Tibial nerve (tissue), 4 donors: ENCODE measurements at regions not wholly inside any gene's neighbourhood (a gene's known extent, or its start where the extent isn't known, plus 50 kb on each side); places are given as distances from the start of the nearest gene placed in this dataset.

Source experiments
- DNase-seq, 2 donors: peaks; one replicate each; pipeline ENCODE4 v3.0.0-alpha.2; 2019; ENCODE audit warnings: low spot score in 2 of 2
- H3K27ac ChIP-seq, 4 donors: fragments of 200-600 bp; sonication (generic) in 3 of 4; one replicate each; pipeline ENCODE4 v1.5.1; 2017 to 2019; ENCODE audit warnings: mild to moderate bottlenecking in 1 of 4
- H3K27me3 ChIP-seq, 2 donors: fragments of 200-600 bp; sonication (generic) in 1 of 2; one replicate each; pipeline versions ENCODE4 v1.5.1 to v1.6.0; 2017 to 2019
- H3K36me3 ChIP-seq, 3 donors: fragments of 200-600 bp; sonication (generic); one replicate each; pipeline ENCODE4 v1.5.1; 2018 to 2019
- H3K4me1 ChIP-seq, 4 donors: fragments of 200-600 bp; sonication (generic) in 3 of 4; one replicate each; pipeline ENCODE4 v1.5.1; 2017 to 2019
- H3K4me3 ChIP-seq, 4 donors: fragments of 200-600 bp; sonication (generic) in 3 of 4; one replicate each; pipeline ENCODE4 v1.5.1; 2017 to 2019; ENCODE audit warnings: mild to moderate bottlenecking in 1 of 4, moderate library complexity in 1 of 4
- H3K9me3 ChIP-seq, 4 donors: fragments of 200-600 bp; sonication (generic) in 3 of 4; one replicate each; pipeline ENCODE4 v1.5.1; 2017 to 2019
- CTCF ChIP-seq, 5 experiments: fragments of 200-600 bp in 3 of 5; fragments of 450-650 bp in 2 of 5; sonication (generic) in 3 of 5; IDR thresholded peaks; one replicate each; pipeline ENCODE4 v1.5.1; 2016 to 2019; ENCODE audit warnings: antibody characterized with exemption in 5 of 5, mild to moderate bottlenecking in 3 of 5, moderate library complexity in 2 of 5
- EP300 ChIP-seq, 2 donors: sonication (generic); formaldehyde crosslinking; IDR thresholded peaks; one replicate each; pipeline ENCODE4 v1.6.1; 2017; ENCODE audit warnings: antibody characterized with exemption in 2 of 2, mild to moderate bottlenecking in 1 of 2
- POLR2A ChIP-seq, 2 donors: fragments of 450-650 bp; IDR thresholded peaks; one replicate each; pipeline ENCODE4 v1.6.1; 2017; ENCODE audit warnings: antibody characterized with exemption in 2 of 2, mild to moderate bottlenecking in 2 of 2, moderate library complexity in 2 of 2
- WGBS, 2 donors: methylation state at CpG; one replicate each; pipeline ENCODE4 v1.1.5; 2018; 5-methylcytosine and 5-hydroxymethylcytosine counted together

- Histone ChIP-seq H3K27ac (no peak overlapping the region), H3K9me3 (no peaks in the 10 kb centered on the region), H3K36me3 (no peaks in the 10 kb centered on the region), H3K4me3 (no peak overlapping the region), H3K4me1 (no peaks in the 10 kb centered on the region), H3K27me3 (no peaks in the 10 kb centered on the region)
- no peak for DNase-seq
- no peak for TF ChIP-seq CTCF (IDR thresholded peaks at IDR 0.05)
- no peak for TF ChIP-seq EP300 (IDR thresholded peaks at IDR 0.05)
- no peak for TF ChIP-seq POLR2A (IDR thresholded peaks at IDR 0.05)
- WGBS, 2 donors, result 92 to 94% methylated on average over 1 of the region's 1 CpG
These were observed 183.4 kb downstream of the SHANK2 start for GRCh38 chr11:71068963-71069362.

GRCh38 chr11:71067753-71068152 is 184.6 kb downstream of the SHANK2 start:
- no peak for DNase-seq
- 97 to 98% methylated on average over 6 of the region's 6 CpGs for WGBS, 2 donors

GRCh38 chr11:71066311-71066710 is 186.1 kb downstream of the SHANK2 start:
- Histone ChIP-seq H3K4me3 (no peak overlapping the region), H3K9me3 (no peaks in the 10 kb centered on the region), H3K4me1 (no peaks in the 10 kb centered on the region), H3K27ac (no peak overlapping the region), H3K27me3 (peaks cover 0 to 4% of the 10 kb centered on the region in 2 donors), H3K36me3 (no peaks in the 10 kb centered on the region)
- TF ChIP-seq EP300 (IDR thresholded peaks at IDR 0.05) (no peak), CTCF (IDR thresholded peaks at IDR 0.05) (no peak), POLR2A (IDR thresholded peaks at IDR 0.05) (no peak)
- no peak for DNase-seq
- 32 to 35% methylated on average over 6 of the region's 6 CpGs for WGBS, 2 donors

More at GRCh38 chr11:71067753-71068152, 184.6 kb downstream of the SHANK2 start:
- no peaks in the 10 kb centered on the region for H3K27me3 ChIP-seq
- H3K36me3 ChIP-seq, result no peaks in the 10 kb centered on the region
- no peaks in the 10 kb centered on the region for H3K4me1 ChIP-seq
- H3K4me3 ChIP-seq, result no peak overlapping the region
- no peak for TF ChIP-seq CTCF (IDR thresholded peaks at IDR 0.05)
- TF ChIP-seq EP300 (IDR thresholded peaks at IDR 0.05), result no peak
- no peak overlapping the region for H3K27ac ChIP-seq
- no peaks in the 10 kb centered on the region for H3K9me3 ChIP-seq

GRCh38 chr11:71065841-71066240 is 186.5 kb downstream of the SHANK2 start:
- H3K27ac ChIP-seq, result no peak overlapping the region
- no peak for DNase-seq
- no peaks in the 10 kb centered on the region for H3K36me3 ChIP-seq
- TF ChIP-seq EP300 (IDR thresholded peaks at IDR 0.05) (no peak), CTCF (IDR thresholded peaks at IDR 0.05) (no peak), POLR2A (IDR thresholded peaks at IDR 0.05) (no peak)
- H3K27me3 ChIP-seq, result peaks cover 0 to 4% of the 10 kb centered on the region in 2 donors
- H3K4me1 ChIP-seq, result no peaks in the 10 kb centered on the region
- WGBS, 2 donors, result 37 to 78% methylated on average over 3 of the region's 4 CpGs
- H3K4me3 ChIP-seq, result no peak overlapping the region
- H3K9me3 ChIP-seq, result no peaks in the 10 kb centered on the region

GRCh38 chr11:71064702-71065515 is 187.5 kb downstream of the SHANK2 start:
- H3K9me3 ChIP-seq, result no peaks in the 10 kb centered on the region
- no peaks in the 10 kb centered on the region for H3K4me1 ChIP-seq
- no peak for TF ChIP-seq POLR2A (IDR thresholded peaks at IDR 0.05)
- TF ChIP-seq EP300 (IDR thresholded peaks at IDR 0.05), result no peak
- TF ChIP-seq CTCF (IDR thresholded peaks at IDR 0.05), result no peak
- DNase-seq, result no peak
- no peak overlapping the region for H3K27ac ChIP-seq
- 72% methylated on average over 18 of the region's 18 CpGs for WGBS, 2 donors
- no peaks in the 10 kb centered on the region for H3K36me3 ChIP-seq
- no peak overlapping the region for H3K4me3 ChIP-seq
- peaks cover 0 to 4% of the 10 kb centered on the region in 2 donors for H3K27me3 ChIP-seq
